ENCODE measurements at regions not wholly inside any gene's neighbourhood (a gene's known extent, or its start where the extent isn't known, plus 50 kb on each side); places are given as distances from the start of the nearest gene placed in this dataset.

GRCh38 chr1:192066202-192066601 lies 92.1 kb upstream of the RGS18 start:
- H3K27ac ChIP-seq (ENCODE audit: low read depth) = no peak overlapping the region
- no peak for DNase-seq (ENCODE audit: extremely low spot score)
- no peak overlapping the region for H3K4me3 ChIP-seq (ENCODE audit: low read depth, low read length)
- WGBS = 92% methylated on average over 4 of the region's 4 CpGs
- no peaks in the 10 kb centered on the region for H3K36me3 ChIP-seq (ENCODE audit: insufficient read depth)
- H3K4me1 ChIP-seq (ENCODE audit: insufficient read depth) = no peaks in the 10 kb centered on the region

GRCh38 chr1:192067360-192067759 lies 90.9 kb upstream of the RGS18 start:
- Histone ChIP-seq H3K36me3 (ENCODE audit: insufficient read depth) (no peaks in the 10 kb centered on the region), H3K4me3 (ENCODE audit: low read depth, low read length) (no peak overlapping the region), H3K4me1 (ENCODE audit: insufficient read depth) (no peaks in the 10 kb centered on the region), H3K27ac (ENCODE audit: low read depth) (no peak overlapping the region)
- WGBS = 63% methylated on average over 3 of the region's 3 CpGs
- no peak for DNase-seq (ENCODE audit: extremely low spot score)

GRCh38 chr1:192070213-192070612 lies 88.0 kb upstream of the RGS18 start:
- Histone ChIP-seq H3K27ac (ENCODE audit: low read depth) (no peak overlapping the region), H3K36me3 (ENCODE audit: insufficient read depth) (no peaks in the 10 kb centered on the region), H3K4me1 (ENCODE audit: insufficient read depth) (no peaks in the 10 kb centered on the region), H3K4me3 (ENCODE audit: low read depth, low read length) (no peak overlapping the region)
- DNase-seq (ENCODE audit: extremely low spot score) = no peak
- WGBS = 84% methylated on average over 2 of the region's 2 CpGs

GRCh38 chr1:192080684-192081083 lies 77.6 kb upstream of the RGS18 start:
- DNase-seq (ENCODE audit: extremely low spot score) = no peak
- no peak overlapping the region for H3K27ac ChIP-seq (ENCODE audit: low read depth)
- 57% methylated on average over 2 of the region's 2 CpGs for WGBS
- no peaks in the 10 kb centered on the region for H3K4me1 ChIP-seq (ENCODE audit: insufficient read depth)
- no peaks in the 10 kb centered on the region for H3K36me3 ChIP-seq (ENCODE audit: insufficient read depth)
- no peak overlapping the region for H3K4me3 ChIP-seq (ENCODE audit: low read depth, low read length)

- DNase-seq (ENCODE audit: extremely low spot score) = no peak
These were observed 76.9 kb upstream of the RGS18 start for GRCh38 chr1:192081359-192081758.

GRCh38 chr1:192086644-192087043 lies 71.6 kb upstream of the RGS18 start:
- 93% methylated on average over 1 of the region's 1 CpG for WGBS
- DNase-seq (ENCODE audit: extremely low spot score) = no peak
- no peaks in the 10 kb centered on the region for H3K4me1 ChIP-seq (ENCODE audit: insufficient read depth)
- H3K4me3 ChIP-seq (ENCODE audit: low read depth, low read length) = no peak overlapping the region
- H3K27ac ChIP-seq (ENCODE audit: low read depth) = no peak overlapping the region
- no peaks in the 10 kb centered on the region for H3K36me3 ChIP-seq (ENCODE audit: insufficient read depth)

More at GRCh38 chr1:192081359-192081758, 76.9 kb upstream of the RGS18 start:
- Histone ChIP-seq H3K27ac (ENCODE audit: low read depth) (no peak overlapping the region), H3K4me1 (ENCODE audit: insufficient read depth) (no peaks in the 10 kb centered on the region), H3K36me3 (ENCODE audit: insufficient read depth) (no peaks in the 10 kb centered on the region), H3K4me3 (ENCODE audit: low read depth, low read length) (no peak overlapping the region)

GRCh38 chr1:192087334-192087733 lies 70.9 kb upstream of the RGS18 start:
- 85% methylated on average over 1 of the region's 1 CpG for WGBS
- H3K36me3 ChIP-seq (ENCODE audit: insufficient read depth) = no peaks in the 10 kb centered on the region
- no peaks in the 10 kb centered on the region for H3K4me1 ChIP-seq (ENCODE audit: insufficient read depth)
- no peak for DNase-seq (ENCODE audit: extremely low spot score)
- no peak overlapping the region for H3K4me3 ChIP-seq (ENCODE audit: low read depth, low read length)
- H3K27ac ChIP-seq (ENCODE audit: low read depth) = no peak overlapping the region

- no peak overlapping the region for H3K27ac ChIP-seq (ENCODE audit: low read depth)
- H3K36me3 ChIP-seq (ENCODE audit: insufficient read depth) = no peaks in the 10 kb centered on the region
- no peak overlapping the region for H3K4me3 ChIP-seq (ENCODE audit: low read depth, low read length)
- DNase-seq (ENCODE audit: extremely low spot score) = no peak
- WGBS = 72% methylated on average over 2 of the region's 2 CpGs
- H3K4me1 ChIP-seq (ENCODE audit: insufficient read depth) = no peaks in the 10 kb centered on the region
These were observed 69.8 kb upstream of the RGS18 start for GRCh38 chr1:192088496-192088895.

- 95% methylated on average over 4 of the region's 4 CpGs for WGBS
- H3K36me3 ChIP-seq (ENCODE audit: insufficient read depth) = no peaks in the 10 kb centered on the region
- no peak overlapping the region for H3K4me3 ChIP-seq (ENCODE audit: low read depth, low read length)
- DNase-seq (ENCODE audit: extremely low spot score) = no peak
- no peak overlapping the region for H3K27ac ChIP-seq (ENCODE audit: low read depth)
- H3K4me1 ChIP-seq (ENCODE audit: insufficient read depth) = no peaks in the 10 kb centered on the region
These were observed 60.3 kb upstream of the RGS18 start for GRCh38 chr1:192098001-192098400.

GRCh38 chr1:192099328-192099727 lies 58.9 kb upstream of the RGS18 start:
- H3K4me3 ChIP-seq (ENCODE audit: low read depth, low read length) = no peak overlapping the region
- no peak for DNase-seq (ENCODE audit: extremely low spot score)
- no peaks in the 10 kb centered on the region for H3K4me1 ChIP-seq (ENCODE audit: insufficient read depth)
- H3K36me3 ChIP-seq (ENCODE audit: insufficient read depth) = no peaks in the 10 kb centered on the region
- no peak overlapping the region for H3K27ac ChIP-seq (ENCODE audit: low read depth)

- no peak for DNase-seq (ENCODE audit: extremely low spot score)
- Histone ChIP-seq H3K4me1 (ENCODE audit: insufficient read depth) (no peaks in the 10 kb centered on the region), H3K4me3 (ENCODE audit: low read depth, low read length) (no peak overlapping the region), H3K36me3 (ENCODE audit: insufficient read depth) (no peaks in the 10 kb centered on the region), H3K27ac (ENCODE audit: low read depth) (no peak overlapping the region)
- 78% methylated on average over 6 of the region's 6 CpGs for WGBS
These were observed 57.4 kb upstream of the RGS18 start for GRCh38 chr1:192100686-192101468.

GRCh38 chr1:192104128-192104527 lies 54.1 kb upstream of the RGS18 start:
- Histone ChIP-seq H3K36me3 (ENCODE audit: insufficient read depth) (no peaks in the 10 kb centered on the region), H3K4me1 (ENCODE audit: insufficient read depth) (no peaks in the 10 kb centered on the region), H3K4me3 (ENCODE audit: low read depth, low read length) (no peak overlapping the region), H3K27ac (ENCODE audit: low read depth) (no peak overlapping the region)
- DNase-seq (ENCODE audit: extremely low spot score) = no peak

GRCh38 chr1:192104852-192105251 lies 53.4 kb upstream of the RGS18 start:
- H3K4me1 ChIP-seq (ENCODE audit: insufficient read depth) = no peaks in the 10 kb centered on the region
- no peak overlapping the region for H3K4me3 ChIP-seq (ENCODE audit: low read depth, low read length)
- DNase-seq (ENCODE audit: extremely low spot score) = no peak
- H3K36me3 ChIP-seq (ENCODE audit: insufficient read depth) = no peaks in the 10 kb centered on the region
- no peak overlapping the region for H3K27ac ChIP-seq (ENCODE audit: low read depth)
- 74% methylated on average over 1 of the region's 1 CpG for WGBS

GRCh38 chr1:192108161-192108560 lies 50.1 kb upstream of the RGS18 start:
- H3K4me1 ChIP-seq (ENCODE audit: insufficient read depth) = no peaks in the 10 kb centered on the region
- H3K27ac ChIP-seq (ENCODE audit: low read depth) = no peak overlapping the region
- no peak for DNase-seq (ENCODE audit: extremely low spot score)
- no peak overlapping the region for H3K4me3 ChIP-seq (ENCODE audit: low read depth, low read length)
- H3K36me3 ChIP-seq (ENCODE audit: insufficient read depth) = no peaks in the 10 kb centered on the region
- WGBS = 70% methylated on average over 2 of the region's 2 CpGs

All from urinary bladder (tissue), 3 donors.